GM12892 (cell line): ENCODE measurements at regions not wholly inside any gene's neighbourhood (a gene's known extent, or its start where the extent isn't known, plus 50 kb on each side); places are given as distances from the start of the nearest gene placed in this dataset.
"Not testable (repeated sequence)": the region's sequence is repeated elsewhere in the genome, so short reads cannot be mapped to it uniquely, and the experiment has no call there.

Source experiments
- DNase-seq: peaks from one replicate; pipeline ENCODE4 v3.0.0; 2011; ENCODE audit not compliant: insufficient read length
- FAIRE-seq: peaks from 2 replicates; lab custom pipeline; 2011; peaks lifted over from hg19 to GRCh38; lab: Jason Lieb, UNC
- POLR2A ChIP-seq: IDR thresholded peaks from 2 replicates; pipeline ENCODE4 v1.6.1; 2011; ENCODE audit warnings: low read depth, low read length, control low read depth
- POLR2AphosphoS5 ChIP-seq: IDR thresholded peaks from 2 replicates; pipeline ENCODE4 v1.6.1; 2011; ENCODE audit warnings: low read depth, low read length, control low read depth
- TAF1 ChIP-seq: IDR thresholded peaks from 2 replicates; pipeline ENCODE4 v1.6.1; 2011; ENCODE audit warnings: low read depth, mild to moderate bottlenecking, control low read depth, low read length, borderline replicate concordance

DNA sequence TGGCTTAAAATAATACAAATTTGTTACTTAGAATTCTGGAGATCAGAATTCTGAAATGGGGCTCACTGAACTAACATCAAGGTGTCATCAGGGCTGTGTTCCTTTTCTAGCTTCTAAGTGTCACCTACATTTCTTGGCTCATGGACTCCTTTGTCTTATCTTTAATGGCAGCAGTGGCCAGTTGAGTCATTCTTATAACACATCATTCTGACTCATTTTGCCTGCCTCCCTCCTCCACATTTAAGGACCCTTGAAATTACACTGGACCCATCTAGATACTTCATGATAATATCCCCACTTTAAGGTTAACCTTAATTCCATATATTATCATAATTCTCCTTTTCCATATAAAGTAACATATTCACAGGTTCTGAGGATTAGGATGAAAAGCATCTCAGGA is 215.9 kb downstream of the GUCY2F start:
- DNase-seq (no peak), FAIRE-seq (no peak)
- TF ChIP-seq POLR2AphosphoS5 (no peak), POLR2A (no peak), TAF1 (no peak)

DNA sequence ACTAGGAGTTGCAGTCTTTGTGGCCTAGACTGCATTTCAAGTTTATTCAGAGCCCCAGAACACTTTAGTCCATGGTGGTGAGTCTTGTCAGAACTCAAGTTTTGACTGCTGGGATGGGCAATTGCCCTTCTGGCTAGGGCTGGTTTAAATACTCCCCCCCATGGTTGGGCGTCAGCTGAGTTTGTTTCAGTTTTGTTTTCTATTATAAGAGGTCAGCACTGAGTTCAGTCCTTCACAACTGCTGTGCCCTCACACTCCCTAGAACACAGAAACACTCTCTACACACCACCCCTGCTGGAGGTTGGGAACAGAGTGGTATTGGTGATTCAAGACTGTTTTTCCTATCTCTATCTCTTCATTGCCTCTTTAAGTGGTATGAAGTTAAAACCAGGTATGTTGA is 217.0 kb downstream of the GUCY2F start:
- peak; percentile 53 for FAIRE-seq
- TF ChIP-seq TAF1 = no peak
- TF ChIP-seq POLR2A = no peak
- TF ChIP-seq POLR2AphosphoS5 = no peak

DNA sequence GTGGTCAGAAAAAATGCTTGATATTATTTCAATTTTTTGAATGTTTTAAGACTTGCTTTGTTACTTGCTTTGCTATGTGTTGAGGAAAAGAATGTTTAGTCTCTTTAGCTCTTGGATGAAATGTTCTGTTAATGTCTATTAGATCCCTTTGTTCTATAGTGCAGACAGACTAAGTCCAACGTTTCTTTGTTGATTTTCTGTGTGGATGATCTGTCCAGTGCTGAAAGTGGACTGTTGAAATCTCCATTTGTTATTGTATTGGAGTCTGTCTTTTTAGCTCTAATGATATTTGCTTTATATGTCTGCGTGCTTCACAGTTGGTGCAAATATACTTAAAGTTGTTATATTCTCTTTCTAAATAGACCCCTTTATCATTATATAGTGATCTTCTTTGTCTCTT is 220.6 kb downstream of the GUCY2F start:
- FAIRE-seq = no peak
- TF ChIP-seq TAF1 (no peak), POLR2A (no peak), POLR2AphosphoS5 (no peak)
- no peak for DNase-seq

More for the DNA sequence above, 217.0 kb downstream of the GUCY2F start:
- DNase-seq = no peak

DNA sequence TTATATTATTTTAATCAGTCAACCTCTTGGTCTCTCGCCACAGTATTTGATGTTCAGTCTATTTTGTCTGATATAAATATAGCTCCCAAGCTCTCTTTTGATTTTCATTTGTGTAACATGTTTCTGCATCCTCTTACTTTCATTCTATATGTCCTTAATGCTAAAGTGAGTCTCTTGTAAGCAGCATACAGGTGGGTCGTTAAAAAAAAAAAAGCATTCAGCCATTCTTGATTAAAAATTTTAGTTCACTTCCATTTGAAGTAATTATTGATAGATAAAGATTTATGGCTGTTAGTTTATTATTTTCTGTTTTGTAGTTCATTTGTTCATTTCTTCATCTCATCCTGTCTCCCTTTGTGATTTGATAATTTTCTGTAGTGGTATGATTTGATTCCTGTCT is 229.1 kb downstream of the GUCY2F start:
- TF ChIP-seq POLR2AphosphoS5 (no peak), POLR2A (no peak), TAF1 (no peak)
- no peak for FAIRE-seq
- DNase-seq = no peak

DNA sequence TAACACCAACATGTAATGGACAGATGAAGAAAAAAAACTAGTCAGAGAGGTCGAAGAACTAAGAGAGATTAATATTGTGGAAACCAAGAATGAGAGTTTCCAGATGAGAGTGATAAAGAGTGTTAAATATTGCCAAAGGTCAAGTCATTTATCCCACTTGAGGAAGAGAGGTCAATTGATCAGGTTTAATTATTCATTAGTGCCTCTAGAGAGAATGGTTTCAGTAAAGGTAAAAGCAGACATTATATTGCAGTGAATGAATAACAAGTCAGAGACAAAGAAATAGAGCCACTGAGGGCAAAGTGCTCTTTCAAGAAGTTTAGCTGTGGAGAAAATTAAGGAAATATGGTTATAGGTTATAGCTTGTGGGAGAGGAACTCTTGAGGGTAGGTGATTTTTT is 263.1 kb downstream of the GUCY2F start:
- TF ChIP-seq POLR2A (no peak), POLR2AphosphoS5 (no peak), TAF1 (no peak)
- FAIRE-seq (no peak), DNase-seq (no peak)

DNA sequence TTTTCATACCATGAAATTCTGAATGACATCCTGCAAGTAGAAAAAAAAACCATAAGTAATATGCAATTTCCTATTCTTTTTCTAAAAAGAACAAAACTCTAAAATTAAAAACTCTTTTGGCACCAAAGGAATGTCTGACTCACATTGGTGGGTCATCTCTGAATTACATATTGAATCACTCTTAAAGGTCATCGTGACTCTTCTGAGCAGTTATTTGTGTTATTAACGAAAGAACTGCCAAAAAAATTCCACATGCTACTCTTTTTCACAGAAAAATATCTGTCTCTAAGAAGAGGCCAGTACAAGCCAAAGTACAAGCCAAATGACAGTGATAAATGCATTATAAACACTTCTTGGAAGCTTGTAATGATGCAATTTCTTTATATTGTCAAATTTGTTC is 282.2 kb downstream of the GUCY2F start:
- FAIRE-seq = no peak
- DNase-seq = no peak
- TF ChIP-seq TAF1 (no peak), POLR2AphosphoS5 (no peak), POLR2A (no peak)

DNA sequence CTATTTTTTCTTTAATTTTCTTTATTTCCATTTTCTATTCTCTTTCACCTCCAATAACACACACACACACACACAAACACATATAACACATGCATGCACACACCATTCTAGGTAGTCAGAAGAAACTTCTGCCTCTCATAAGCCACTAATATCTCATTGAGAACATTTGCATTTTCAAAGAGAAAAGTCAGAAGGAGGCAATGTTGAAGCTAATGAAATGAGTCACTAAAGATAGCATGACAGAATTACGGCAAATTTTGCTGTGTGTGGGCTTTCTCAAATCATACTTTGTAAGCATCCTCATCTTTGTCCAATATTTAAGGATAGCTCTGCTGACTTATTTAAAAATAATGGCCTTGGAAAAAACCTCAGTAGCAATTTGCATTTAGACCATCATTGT is 291.3 kb downstream of the GUCY2F start:
- FAIRE-seq (peak; percentile 46), DNase-seq (no peak)
- TF ChIP-seq POLR2A = no peak
- no peak for TF ChIP-seq TAF1
- TF ChIP-seq POLR2AphosphoS5 = no peak

DNA sequence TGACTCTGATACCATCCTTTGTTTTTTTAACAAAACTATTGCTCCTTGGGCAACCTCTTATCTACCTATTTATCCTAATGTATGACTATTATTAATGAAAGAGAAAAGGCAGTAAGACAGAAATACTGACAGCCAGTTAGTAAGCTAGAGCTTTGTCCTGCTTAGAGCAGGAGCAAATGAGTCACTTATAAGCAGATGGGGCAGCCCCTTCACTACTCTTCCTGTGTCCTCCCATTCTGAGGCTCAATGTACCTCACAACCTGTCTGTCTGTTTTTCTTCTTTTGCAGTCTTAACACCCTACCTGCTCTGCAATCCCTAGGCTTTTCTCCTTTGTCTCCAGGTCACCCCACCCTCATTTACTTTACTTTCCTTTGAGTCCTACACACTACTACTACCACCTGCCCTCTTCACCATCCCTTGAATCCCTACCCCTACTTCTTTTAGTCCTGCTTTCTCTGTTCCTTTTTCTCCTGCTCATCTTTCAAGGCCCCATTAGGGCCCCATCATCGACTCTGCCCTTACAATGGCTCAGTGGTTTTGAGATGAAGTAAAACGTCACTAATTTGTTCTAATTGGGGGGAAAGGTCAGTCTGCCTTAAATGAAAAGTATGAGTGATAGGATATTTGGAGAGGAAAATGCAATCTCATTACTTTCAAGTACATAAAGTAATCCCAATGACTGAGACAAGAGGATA is 294.3 kb downstream of the GUCY2F start:
- TF ChIP-seq POLR2A (no peak), POLR2AphosphoS5 (no peak), TAF1 (no peak)

DNA sequence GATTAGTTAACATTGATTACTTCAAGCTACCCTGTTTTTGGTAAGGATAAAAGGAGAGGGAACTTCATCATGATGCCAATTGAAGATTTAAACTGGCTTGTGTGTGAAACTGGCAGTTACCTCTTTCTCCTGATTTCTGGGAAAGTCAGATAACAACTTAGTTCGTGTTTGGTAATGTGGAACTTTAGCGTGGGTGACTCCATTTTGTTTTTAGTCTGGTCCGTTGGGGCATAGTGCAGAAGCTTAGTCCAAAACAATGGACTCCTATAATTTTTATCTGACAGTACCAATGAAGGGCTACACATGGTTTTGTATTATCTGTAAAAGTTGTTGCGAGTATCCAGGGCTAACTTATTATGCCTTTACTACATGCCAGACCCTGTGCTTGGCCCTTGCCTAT is 294.9 kb downstream of the GUCY2F start:
- FAIRE-seq (peak; percentile 38), DNase-seq (no peak)
- TF ChIP-seq TAF1 (no peak), POLR2A (no peak), POLR2AphosphoS5 (no peak)

More for the DNA sequence above, 294.3 kb downstream of the GUCY2F start:
- DNase-seq (no peak), FAIRE-seq (peak; percentile 56)

DNA sequence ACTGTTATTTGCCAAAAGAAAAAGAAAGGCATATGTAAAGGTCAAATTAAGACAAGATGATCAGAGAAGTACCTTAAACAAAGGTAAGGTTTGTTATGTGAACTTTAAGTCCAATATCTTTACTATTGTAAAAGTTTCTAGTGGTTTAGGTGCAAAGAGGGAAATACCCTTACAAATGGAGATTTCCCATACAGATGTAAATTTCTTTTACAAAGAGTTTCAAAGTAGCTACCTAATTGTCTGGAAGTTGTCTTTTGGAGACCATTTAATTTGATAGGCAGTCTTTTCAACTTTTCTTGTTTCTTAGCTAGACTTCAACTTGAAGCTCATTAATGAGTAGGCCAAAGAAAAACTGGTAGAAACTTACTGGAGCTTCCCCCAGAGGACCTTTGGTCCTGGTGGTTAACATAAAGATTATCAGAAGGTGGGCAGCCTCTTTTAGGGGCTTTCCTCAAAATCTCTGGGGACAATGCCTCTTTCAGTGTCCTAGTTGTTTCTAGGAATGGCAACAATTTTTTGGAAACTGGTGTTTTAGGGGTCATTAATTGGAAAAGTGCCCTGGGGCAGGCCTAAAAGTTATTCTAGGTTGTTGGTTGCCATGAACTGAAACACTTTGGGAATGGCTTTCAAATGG is 297.3 kb downstream of the GUCY2F start:
- FAIRE-seq (no peak), DNase-seq (no peak)
- TF ChIP-seq POLR2AphosphoS5 = no peak
- TF ChIP-seq TAF1 = no peak
- TF ChIP-seq POLR2A = no peak

DNA sequence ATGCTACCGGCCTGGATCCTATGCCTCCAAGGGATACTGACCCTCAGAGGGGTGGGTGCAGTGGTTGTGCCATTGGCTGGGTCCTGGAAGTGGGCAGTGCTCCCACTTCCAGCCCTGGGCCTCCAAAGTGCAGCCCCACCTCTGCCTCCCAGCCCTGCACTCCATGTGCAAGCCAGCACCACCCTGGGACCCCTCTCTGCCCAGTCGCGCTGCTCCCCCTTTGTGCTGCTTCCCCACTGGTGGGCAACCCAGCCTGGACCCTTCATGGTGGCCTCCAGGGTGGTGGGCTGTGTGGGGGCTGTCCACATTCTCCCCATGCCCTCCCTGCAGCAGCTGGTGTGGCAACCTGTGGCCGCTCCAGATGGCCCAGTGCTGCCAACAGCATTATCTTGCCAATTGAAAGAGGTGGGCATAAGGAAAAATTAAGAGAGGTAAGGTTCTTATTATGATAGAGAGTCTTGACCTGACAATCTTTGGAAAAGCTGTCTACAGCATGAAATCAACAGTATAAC is 309.7 kb downstream of the GUCY2F start:
- no peak for FAIRE-seq
- TF ChIP-seq POLR2A (no peak), TAF1 (no peak)

DNA sequence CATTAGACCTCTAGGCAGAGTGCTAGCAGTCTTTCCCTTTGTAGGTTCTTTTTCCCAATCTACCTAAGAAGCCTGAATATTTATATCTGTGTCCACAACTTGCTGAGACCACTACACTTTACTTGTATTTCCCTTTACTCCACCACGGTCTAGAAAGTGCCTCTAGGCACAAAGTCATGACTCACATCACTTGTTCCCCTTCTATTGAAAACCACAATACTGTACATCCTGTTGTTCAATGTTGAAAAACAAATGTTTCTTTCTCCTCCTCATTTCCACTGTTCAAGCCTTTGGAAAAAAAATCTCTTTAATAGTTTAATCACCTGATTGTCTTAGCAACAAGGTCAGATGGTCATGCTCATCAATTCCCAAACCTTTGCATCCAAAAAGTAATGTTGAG is 326.7 kb downstream of the GUCY2F start:
- FAIRE-seq (no peak), DNase-seq (no peak)
- TF ChIP-seq POLR2A = no peak
- TF ChIP-seq TAF1 = no peak
- TF ChIP-seq POLR2AphosphoS5 = no peak

More for the DNA sequence above, 309.7 kb downstream of the GUCY2F start:
- DNase-seq = no peak

DNA sequence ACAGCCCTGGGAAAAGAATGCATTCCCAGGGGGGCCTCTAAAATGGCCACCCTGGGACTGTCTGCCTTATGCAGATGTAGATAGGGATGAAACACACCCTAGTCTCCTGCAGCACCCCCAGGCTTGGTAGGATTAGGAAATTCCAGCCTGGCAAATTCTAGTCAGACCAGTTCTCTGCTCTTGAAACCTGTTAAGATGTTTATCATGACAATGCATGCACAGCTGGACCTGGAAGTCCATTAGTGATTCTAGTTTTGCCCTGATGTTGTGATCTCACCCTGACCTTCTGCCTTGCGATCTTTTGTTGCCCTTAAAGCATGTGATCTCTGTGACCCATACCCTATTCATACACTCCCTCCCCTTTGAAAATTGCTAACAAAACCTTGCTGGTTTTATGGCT is 337.7 kb downstream of the GUCY2F start:
- not testable (repeated sequence) for DNase-seq, FAIRE-seq
